COR-L47 (cell line): ENCODE measurements at regions not wholly inside any gene's neighbourhood (a gene's known extent, or its start where the extent isn't known, plus 50 kb on each side); places are given as distances from the start of the nearest gene placed in this dataset.

Experiments
- DNase-seq: peaks from one replicate; lab custom pipeline; 2025; lab: John Stamatoyannopoulos, UW

DNA sequence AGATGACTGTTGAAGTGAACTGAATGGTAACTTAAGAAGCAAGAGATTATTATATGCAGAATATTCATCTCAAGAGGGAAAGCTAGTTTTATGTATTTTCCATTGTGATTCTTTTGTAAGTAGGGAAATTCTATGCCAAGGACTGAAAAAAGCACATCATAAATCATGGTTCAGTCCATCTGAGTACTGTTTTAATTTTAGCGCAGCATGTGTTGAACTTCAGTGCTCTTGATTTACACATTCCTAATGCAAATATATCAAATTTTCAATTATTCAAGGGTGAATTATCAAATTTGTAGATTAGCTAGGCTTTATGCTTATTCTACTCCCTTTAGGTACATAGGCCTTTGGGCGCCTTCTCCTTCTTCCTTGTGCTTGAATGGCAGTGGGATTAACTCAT lies 50.3 kb upstream of the TCF12 start:
- no peak for DNase-seq

DNA sequence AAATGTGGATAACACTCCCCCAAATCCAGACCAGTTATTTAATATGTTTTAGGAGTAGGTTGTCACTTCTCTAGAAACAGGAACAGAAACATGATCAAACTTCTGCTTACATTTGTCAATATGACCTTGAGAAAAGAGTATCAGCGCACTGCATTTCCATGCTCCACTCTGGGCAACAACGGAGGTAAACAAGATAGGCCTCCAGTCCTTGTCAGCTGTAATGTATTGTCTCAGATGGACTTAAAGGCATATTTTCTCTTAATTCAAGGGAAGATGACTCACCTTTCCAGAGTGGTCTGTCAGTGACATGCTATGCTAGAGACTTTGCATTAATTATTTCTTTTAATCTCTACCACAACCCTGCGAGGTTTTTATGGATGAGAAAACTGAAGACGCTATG lies 51.6 kb upstream of the TCF12 start:
- no peak for DNase-seq

DNA sequence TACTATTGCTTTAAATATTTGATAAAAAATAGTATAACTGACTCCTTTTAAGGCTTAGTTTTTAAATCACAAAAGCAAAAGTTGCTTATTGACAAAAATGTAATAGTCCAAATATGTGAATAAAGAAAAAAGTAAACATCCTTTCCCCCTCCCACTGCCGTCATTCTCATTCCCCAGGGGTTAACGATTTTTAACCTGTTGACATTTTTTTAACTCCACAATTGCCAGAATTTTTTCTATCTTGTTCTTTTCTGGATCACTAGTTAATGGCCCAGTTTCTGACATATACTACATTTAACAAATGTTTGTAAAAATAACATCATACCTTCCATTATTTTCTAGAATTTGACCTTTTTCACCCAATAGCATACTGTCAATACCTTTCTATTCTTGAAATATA lies 60.6 kb upstream of the TCF12 start:
- DNase-seq = no peak

DNA sequence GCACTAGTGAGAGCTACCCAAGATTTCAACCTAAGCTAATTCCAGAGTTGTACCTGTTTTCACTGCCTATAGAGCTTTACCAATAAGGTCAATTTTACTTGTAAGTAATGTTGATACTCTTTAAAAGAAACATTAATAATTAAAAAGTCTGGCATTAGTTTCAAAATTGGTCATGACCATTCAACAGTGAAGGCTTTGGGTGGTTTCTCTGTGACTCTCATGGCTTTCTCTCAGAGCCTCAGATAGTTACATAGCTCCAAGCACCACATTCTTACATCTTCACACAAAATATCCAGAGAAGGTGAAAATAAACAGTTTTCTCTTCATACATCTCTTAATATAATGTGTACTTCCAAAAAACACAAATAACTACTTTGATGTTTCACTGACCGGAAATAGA lies 61.5 kb upstream of the TCF12 start:
- DNase-seq = no peak

DNA sequence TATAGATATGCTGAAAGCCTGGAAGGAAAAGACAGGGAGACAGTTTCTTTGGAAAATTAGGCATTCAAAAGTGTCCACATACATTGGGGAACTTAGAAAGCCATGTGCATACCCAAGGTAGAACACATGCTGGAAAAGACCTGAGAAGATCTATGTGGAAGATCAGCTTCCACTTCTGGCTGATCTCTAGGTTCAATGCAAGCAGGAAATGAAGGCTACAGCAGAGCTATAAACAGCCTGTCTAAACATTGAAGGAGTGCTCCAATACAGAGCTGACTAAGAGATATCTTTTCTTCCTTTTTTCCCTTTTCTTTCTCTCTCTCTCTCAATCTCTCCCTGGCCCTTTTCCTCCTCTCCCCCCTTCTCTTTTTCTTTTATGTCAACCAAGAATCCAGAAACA lies 73.6 kb upstream of the TCF12 start:
- DNase-seq = no peak

DNA sequence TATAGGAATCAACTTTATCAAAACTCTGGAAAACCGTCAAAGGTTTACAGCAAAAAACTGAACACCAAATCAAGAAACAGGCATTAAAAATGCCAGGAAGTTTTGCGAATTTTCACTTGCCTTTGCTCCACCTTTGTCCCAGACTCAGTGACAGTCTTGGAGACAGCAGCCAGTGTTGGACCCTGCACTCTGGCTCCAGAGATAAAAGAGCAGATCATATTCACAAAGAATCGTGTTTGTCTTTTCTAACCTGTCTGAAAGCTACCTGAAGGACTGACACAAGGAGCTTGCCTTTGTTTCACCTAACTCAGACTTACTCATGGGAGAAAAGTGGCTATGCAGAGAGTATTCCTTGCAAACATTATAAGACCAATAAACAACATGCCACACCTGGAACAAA lies 74.0 kb upstream of the TCF12 start:
- DNase-seq = no peak

DNA sequence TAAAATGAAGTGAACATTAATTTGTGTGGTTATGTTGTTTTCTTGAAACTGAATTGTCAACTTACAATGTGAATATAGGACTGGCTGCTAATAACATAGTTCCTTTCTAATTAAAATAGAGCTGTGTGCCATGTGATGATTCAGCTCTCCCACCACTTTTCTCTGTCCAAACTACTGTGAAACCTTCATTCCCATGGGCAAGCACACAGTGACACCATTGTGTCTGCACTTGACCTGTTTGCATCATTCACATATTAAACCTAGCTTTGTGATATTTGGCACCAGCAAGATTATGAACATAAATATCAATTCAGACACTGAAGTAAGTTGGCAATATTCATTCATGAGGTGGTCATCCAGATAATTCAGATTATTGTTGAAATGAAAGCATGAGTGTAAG lies 78.8 kb upstream of the TCF12 start:
- DNase-seq = no peak

DNA sequence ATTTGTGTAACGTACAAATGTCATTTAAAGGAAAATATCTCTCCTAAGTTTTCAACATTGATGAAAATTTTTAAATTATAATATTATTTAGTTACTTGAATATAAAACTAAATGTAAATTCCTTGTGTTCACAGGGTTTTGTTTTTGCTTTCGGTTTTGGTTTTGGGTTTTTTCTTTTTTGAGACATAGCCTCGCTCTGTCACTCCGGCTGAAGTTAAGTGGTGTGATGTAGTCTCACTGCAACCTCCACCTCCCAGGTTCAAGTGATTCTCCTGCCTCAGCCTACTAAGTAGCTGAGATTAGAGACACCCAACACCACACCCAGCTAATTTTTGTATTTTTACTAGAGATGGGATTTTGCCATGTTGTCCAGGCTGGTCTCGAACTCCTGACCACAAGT lies 79.3 kb upstream of the TCF12 start:
- no peak for DNase-seq

DNA sequence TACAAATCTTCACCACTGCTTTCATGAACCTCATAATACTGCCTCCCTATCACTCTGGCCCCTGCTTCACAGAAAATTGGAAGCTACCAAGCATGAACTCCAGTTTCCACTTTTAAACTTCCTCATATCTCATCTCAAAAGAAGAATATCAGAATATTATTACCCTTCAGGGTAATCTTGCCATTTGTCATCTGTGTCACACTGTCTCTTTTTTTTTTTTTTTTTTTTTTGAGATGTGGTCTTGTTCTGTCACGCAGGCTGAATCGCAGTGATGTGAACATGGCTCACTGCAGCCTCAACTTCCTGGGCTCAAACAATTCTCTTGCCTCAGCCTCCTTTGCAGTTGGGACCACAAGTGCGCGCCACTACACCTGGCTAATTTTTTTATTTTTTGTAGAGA lies 80.4 kb upstream of the TCF12 start:
- DNase-seq = no peak

DNA sequence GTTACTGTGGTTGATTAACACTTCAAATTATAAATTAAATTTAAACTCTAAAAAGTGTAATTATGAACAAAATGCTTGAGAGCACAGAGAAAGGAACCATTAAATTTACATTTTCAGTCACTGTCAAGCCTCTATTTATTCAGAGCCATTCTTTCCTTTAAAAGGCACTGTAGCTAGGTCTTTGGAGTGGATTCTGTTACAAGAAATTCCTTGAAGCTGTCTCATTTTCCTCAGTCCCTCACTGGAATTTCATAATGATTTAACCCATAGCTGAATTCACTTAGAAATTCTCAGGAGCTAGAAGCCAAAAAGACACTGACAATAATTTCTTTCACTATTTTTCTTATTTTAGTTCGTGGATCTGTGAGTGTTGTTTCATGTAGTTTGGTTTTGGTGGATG lies 81.2 kb upstream of the TCF12 start:
- no peak for DNase-seq

DNA sequence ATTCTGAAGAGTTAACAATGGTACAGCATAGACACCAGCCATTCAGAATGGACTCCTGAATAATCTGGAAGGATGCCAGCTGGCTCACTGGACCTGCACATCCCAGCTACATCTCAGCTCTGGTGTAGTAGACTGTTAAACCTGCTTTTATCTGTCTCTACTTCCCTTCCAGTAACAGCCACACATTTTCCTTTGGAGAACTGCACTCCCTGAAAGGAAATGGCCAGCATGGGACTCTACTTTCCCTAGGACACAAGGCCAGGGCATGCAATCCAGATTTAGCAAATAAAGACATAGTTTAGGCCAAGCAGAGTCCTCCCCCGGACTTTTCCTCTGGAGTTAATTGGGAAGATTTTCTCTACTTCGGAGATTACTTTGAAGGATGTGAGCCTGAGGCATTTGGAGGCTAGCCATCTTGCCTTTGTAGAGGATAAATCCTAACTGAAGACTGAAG lies 82.7 kb upstream of the TCF12 start:
- peak; percentile 15 for DNase-seq

DNA sequence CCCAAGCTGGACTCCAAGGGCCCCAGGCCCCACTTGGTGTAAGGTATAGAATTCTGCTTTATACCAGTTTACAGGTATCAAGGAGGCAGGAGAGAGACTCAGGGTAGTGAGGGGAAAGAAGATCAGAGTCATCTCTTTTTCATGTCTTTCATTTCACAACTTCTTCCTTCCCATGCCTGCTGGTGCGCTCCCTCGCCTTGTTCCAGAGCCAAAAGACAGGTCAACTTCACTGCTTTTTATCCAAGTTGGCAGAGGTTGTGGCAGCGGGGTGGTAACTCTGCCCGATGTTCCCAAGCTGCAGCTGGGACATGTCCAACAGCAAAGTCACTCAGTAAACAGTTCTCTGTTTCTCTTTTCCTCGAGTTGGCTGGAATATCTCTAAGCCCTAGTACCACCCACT lies 86.3 kb upstream of the TCF12 start:
- no peak for DNase-seq

DNA sequence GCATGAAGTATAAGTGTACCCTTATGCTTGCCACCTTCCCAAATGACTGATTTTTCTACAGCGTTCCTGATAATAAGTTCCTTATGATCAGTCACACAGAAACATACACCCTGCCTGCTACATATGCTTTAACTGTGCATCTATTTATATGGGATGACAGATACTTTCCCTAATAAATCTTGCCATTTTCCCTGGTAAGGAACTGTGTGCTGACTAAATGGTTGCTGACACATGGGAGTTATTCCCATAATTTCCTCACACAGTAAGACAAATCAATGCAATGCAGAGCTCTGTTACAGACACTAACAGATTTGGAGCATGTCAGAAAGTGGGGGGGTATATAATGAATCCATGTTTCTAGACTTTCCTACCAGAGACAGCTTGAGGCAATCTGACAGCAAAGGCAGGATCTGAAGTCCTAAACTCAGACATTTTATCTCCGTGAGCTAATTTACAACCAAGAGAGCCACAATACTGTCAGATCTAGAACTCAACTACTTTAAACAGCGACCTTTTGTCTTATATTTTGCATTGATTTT lies 86.9 kb upstream of the TCF12 start:
- DNase-seq = no peak

DNA sequence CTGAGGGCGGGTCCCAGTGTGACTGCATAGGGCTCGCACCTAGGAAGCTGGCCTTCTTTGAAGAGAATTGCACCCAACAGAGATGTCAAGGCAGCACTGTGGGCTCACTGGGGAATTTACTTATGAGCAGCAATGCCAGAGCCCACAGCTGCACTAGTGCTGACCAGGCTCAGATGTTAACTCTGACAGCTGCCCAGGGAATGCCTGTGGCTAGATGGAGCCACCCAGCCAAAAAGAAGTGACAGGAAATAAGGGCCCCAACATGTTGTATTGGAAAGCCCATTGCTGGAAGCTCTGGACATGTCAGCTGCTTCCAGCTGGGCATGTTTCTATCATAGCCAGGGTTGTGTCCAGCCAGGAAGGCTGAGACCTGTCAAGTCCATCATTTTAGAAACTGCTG lies 90.9 kb upstream of the ZNF280D start:
- no peak for DNase-seq

DNA sequence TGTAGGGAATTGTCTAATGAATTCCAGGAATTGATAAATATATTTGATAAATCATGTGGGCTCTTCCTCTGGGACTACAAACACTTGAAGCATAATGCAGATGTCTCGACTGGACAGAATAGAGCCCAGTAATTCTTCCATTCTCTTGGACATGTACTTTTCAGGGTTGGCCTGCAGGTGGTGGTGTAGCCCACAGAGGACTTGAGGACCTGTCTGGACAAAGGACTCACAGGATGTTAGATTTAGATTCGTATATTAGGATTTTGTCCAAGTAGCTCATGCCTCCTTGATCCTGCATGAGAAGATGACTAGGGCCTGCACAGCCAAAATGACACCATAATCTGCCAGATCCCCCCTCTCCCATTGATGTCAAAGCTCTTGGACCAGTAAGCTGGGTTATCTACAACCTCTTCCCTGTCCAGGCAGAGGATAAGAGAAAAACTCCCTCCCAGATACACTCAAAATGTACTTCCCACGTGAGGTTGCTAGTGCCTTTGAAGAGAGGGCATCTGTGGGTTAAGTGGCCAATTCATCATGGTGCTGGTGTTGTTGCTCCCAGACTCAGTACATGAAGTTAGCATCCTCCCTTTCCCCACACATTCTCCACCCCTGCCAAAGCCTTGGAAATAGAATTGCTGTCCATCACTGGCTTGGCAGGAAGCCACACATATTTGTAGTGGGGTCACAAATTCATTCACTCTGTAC lies 88.6 kb upstream of the ZNF280D start:
- DNase-seq = peak; percentile 32

DNA sequence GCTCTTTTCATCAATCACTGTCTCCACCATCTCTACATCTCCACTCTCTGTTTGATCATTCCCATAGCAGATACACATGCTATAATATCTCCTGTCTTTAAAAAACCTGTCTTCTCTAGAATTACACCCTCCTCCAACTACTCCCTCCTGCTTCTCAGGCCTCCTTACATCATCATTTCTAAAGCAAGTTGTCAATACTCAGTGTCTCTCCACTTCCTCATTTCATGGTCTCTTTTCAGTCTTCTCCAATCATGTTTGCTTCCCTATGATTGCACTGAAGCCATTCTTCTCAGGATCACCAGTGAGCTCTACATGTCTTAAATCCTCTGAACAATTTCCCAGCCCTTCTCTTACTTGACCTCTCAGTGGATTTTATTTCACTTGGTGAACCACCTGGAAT lies 87.0 kb upstream of the ZNF280D start:
- no peak for DNase-seq

DNA sequence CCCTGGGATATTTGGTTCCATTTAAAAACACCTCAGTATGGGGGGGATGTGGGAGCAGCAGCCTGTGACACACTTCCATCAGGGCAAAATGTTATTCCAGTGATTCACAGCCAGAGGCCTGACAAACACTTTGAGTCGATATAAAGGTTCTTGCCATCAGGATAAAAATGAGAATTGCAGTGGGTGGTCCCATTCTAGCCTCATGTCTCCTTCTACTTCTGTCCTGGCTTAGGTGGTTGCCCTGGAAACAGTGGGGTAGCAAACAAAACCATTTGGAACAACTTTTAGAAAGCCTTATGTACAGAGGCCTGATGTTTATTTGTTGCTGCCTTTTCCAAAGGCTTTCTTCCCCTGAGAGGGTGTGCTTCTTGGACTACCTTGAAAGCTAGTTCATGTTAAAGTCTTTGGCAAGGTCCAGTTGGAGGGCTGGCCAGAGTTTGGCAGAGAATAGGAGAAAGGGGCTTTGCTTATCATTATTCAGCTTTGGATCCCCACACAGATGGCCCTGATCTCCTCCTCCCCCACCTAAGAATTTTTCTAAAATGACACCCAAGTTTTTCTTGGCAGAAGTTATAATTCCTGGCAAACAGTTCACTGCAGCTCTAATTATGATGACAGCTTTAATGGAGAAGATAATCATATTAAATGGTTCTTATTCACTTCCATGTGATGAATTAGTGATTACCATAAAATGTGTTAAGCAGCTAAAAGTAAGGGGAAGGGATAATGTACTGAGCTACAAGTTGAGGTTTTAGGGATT lies 84.2 kb upstream of the ZNF280D start:
- peak; percentile 2 for DNase-seq

DNA sequence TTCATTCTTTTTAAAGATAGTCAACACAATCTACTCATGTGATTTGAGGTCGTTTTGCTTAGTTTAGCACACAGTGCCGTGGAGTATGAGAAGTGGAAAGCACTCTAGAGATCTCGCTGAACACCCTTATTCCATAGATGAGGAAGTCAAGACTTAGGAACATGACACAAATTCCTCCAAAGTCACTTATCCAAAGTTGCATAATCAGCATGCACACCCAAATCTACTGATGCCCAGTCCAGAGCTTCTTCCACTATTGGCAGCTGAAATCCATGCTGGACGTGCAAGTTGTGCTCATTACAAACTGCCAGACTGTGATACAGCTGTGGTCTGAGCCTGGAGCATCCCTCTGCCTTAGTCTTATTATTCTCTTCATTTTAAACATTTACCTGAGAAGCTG lies 83.5 kb upstream of the ZNF280D start:
- DNase-seq = no peak

DNA sequence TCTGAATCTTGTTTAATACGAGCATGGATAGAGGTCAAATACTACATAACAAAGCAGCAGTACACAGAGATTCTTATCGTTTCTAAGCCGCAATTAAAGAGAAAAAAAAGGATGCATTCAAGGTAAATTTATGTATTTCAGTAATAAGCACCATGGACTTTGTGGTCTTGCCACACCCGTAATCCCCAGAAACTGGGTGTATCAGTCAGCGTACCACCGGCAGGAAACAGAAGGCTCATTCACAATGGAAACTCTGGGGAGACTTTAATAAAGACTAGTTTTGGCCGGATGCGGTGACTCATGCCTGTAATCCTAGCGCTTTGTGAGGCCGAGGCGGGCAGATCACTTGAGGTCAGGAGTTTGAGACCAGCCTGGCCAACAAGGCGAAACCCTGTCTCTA lies 81.9 kb upstream of the ZNF280D start:
- no peak for DNase-seq

DNA sequence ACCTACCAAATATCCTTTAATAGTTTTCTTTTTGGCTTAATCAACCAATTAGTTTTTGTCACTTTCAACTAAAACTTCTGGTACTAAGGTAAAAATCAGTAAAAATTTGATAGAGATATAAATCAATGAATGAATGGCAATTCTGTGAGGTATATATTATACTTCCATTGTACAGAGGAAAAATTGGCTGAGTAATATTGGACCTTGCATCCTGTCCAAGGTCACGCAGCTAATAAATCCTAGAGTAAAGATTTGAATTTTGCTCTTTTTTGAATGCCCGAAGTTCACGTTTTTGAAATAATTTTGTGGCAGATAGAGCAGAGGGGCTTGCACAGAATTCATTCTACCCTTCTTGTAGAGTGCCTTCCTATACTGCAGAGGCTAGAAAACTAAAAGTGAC lies 81.1 kb upstream of the ZNF280D start:
- DNase-seq = no peak

DNA sequence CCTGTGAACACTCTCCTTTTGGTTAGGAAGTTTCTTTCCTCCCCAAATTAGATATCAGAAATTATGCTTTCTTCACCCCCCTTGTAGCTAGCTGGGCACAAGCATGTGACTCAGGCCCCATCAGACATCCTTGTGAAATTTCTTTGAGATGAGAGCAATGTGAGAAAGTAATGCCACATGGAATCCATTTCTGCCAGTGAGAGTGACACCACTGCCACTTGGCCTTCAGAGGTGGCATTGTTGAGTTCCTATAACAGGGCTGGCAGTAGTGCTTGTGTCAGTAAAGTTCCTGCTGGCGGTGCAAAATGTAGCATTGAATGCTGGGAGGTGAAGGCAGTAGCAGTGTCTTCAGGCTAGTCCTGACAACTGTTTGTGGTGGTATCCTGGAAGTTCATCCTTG lies 80.7 kb upstream of the ZNF280D start:
- no peak for DNase-seq

DNA sequence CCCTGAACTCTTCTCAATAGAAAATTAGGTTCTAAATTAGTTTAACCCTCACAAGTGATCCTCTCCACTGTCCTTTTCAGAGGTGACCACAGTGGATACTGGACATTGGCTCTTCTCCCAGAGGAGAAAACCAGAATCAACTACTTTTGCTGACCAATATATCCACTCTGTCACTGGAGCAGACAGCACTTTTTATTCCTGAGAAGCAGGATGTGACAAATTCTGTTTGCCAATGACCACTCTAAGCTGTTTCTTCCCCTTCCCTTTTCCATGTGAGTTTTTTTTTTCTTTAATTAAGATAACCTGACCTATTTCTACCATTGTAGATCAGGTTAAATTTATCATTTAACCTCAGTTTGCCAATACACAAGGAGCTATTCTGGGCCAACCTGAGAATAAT lies 79.7 kb upstream of the ZNF280D start:
- no peak for DNase-seq

DNA sequence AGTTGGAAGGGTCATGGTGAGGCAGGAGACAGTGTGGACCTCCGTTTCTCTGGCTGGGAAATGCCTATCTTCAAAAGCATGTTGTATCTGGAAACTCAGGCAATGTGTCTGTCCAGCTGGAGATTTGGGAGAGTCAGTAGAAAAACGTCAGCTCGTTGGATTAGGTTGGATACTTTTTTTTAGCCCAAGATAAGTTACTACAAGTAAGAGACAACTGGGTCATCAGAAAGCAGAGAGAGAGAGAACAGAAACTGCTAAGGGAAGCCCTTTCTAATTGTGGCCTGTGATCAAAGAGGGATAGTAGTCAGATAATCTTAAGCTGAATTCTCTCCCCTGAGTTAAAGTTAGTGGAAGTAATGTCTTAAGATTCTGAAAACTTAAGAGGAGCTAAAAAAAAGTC lies 78.9 kb upstream of the ZNF280D start:
- no peak for DNase-seq

DNA sequence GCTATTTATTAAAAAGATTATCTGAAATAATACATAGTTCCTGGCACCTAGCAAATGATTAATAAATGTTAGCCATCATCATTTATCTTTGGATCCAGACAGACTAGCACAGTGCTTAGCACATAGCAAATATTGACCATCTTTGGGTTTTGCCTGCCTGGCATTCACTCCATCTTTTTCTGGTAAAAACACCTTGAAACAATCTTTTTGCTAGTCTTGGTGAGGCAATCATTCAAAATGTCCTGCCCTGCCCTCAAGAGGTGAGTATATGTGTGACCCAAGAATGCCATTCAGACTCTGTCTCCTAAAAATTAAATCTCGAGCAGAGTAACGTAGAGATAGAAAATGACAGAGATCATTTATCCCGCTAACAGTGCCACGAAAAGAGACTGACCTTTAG lies 78.3 kb upstream of the ZNF280D start:
- no peak for DNase-seq
